GM21528 (cell line): ENCODE measurements at regions not wholly inside any gene's neighbourhood (a gene's known extent, or its start where the extent isn't known, plus 50 kb on each side); places are given as distances from the start of the nearest gene placed in this dataset.
"Not testable (repeated sequence)": the region's sequence is repeated elsewhere in the genome, so short reads cannot be mapped to it uniquely, and the experiment has no call there.

Experiments used
- ATAC-seq: cut with Tn5 transposase; IDR thresholded peaks from one replicate; pipeline ENCODE4 v1.9.1; 2021; ENCODE audit warnings: mild to moderate bottlenecking, moderate library complexity; ENCODE audit not compliant: unreplicated experiment, low FRiP score

- not testable (repeated sequence) for ATAC-seq
These were observed 149.4 kb upstream of the G2E3 start for GRCh38 chr14:30409508-30410015.

- ATAC-seq, result no peak
These were observed 148.0 kb upstream of the G2E3 start for GRCh38 chr14:30410986-30411385.

GRCh38 chr14:30413184-30413583 lies 145.8 kb upstream of the G2E3 start:
- not testable (repeated sequence) for ATAC-seq

- ATAC-seq, result no peak
These were observed 141.8 kb upstream of the G2E3 start for GRCh38 chr14:30417121-30417520.

- no peak for ATAC-seq
These were observed 141.0 kb upstream of the G2E3 start for GRCh38 chr14:30417999-30418398.

- ATAC-seq, result no peak
These were observed 139.9 kb upstream of the G2E3 start for GRCh38 chr14:30419037-30419436.

GRCh38 chr14:30420515-30420914 lies 138.4 kb upstream of the G2E3 start:
- ATAC-seq, result no peak

- no peak for ATAC-seq
These were observed 132.5 kb upstream of the G2E3 start for GRCh38 chr14:30426463-30426862.

GRCh38 chr14:30427401-30427800 lies 131.6 kb upstream of the G2E3 start:
- ATAC-seq, result no peak

- no peak for ATAC-seq
These were observed 131.1 kb upstream of the G2E3 start for GRCh38 chr14:30427846-30428245.

- ATAC-seq, result no peak
These were observed 127.4 kb upstream of the G2E3 start for GRCh38 chr14:30431552-30431951.

GRCh38 chr14:30440961-30441360 lies 118.0 kb upstream of the G2E3 start:
- no peak for ATAC-seq

GRCh38 chr14:30443368-30444007 lies 115.5 kb upstream of the G2E3 start:
- ATAC-seq, result no peak

- ATAC-seq, result no peak
These were observed 114.5 kb upstream of the G2E3 start for GRCh38 chr14:30444451-30444850.

- ATAC-seq, result no peak
These were observed 113.8 kb upstream of the G2E3 start for GRCh38 chr14:30445011-30445793.

GRCh38 chr14:30445852-30446251 lies 113.1 kb upstream of the G2E3 start:
- no peak for ATAC-seq

- ATAC-seq, result no peak
These were observed 108.1 kb upstream of the G2E3 start for GRCh38 chr14:30450631-30451545.

- ATAC-seq, result no peak
These were observed 102.7 kb upstream of the G2E3 start for GRCh38 chr14:30456296-30456695.

- no peak for ATAC-seq
These were observed 96.6 kb upstream of the G2E3 start for GRCh38 chr14:30462358-30462757.

- ATAC-seq, result no peak
These were observed 94.5 kb upstream of the G2E3 start for GRCh38 chr14:30464481-30464880.

GRCh38 chr14:30468354-30468753 lies 90.6 kb upstream of the G2E3 start:
- ATAC-seq, result no peak
